ENCODE measurements at regions not wholly inside any gene's neighbourhood (a gene's known extent, or its start where the extent isn't known, plus 50 kb on each side); places are given as distances from the start of the nearest gene placed in this dataset.

- H3K4me2 ChIP-seq (ENCODE audit: low read length): no peak overlapping the region
- TF ChIP-seq CTCF (conservative IDR thresholded peaks at IDR 0.05; ENCODE audit: low read length): no peak
- no peak for TF ChIP-seq EZH2phosphoT487 (IDR thresholded peaks at IDR 0.05; ENCODE audit: borderline replicate concordance, low read depth, low read length)
- ChIA-PET CTCF (ENCODE audit: unreplicated experiment) (no interaction called here), POLR2A (no interaction called here)
- H3K9me2 ChIP-seq (ENCODE audit: insufficient read depth, low read length): no peaks in the 10 kb centered on the region
- no peak overlapping the region for H3K4me3 ChIP-seq (ENCODE audit: low read depth, low read length, poor library complexity, severe bottlenecking)
- no peaks in the 10 kb centered on the region for H3K9me3 ChIP-seq (ENCODE audit: low read length)
- no peak overlapping the region for H3K27ac ChIP-seq (ENCODE audit: low read depth, low read length, poor library complexity, severe bottlenecking)
- H4K20me1 ChIP-seq (ENCODE audit: insufficient read depth, low read length): no peaks in the 10 kb centered on the region
- no peak overlapping the region for H2AFZ ChIP-seq (ENCODE audit: low read length)
- H3K4me1 ChIP-seq (ENCODE audit: insufficient read depth, low read length, poor library complexity, severe bottlenecking): no peaks in the 10 kb centered on the region
- no TSS peak for BruUV-seq (replicated peaks)
- intact Hi-C loops (cut with micrococcal nuclease; ENCODE audit: unreplicated experiment): no loop called here
- H3K36me3 ChIP-seq (ENCODE audit: insufficient read depth, low read length): no peaks in the 10 kb centered on the region
- DNase-seq (ENCODE audit: low spot score): no peak
- no peaks in the 10 kb centered on the region for H3K79me2 ChIP-seq (ENCODE audit: insufficient read depth, low read depth, low read length)
Measured at GRCh38 chr2:224137208-224137607, 98.1 kb upstream of the SERPINE2 start.

- CTCF ChIA-PET (ENCODE audit: unreplicated experiment): no interaction called here
- Histone ChIP-seq H3K9me2 (ENCODE audit: insufficient read depth, low read length) (no peaks in the 10 kb centered on the region), H4K20me1 (ENCODE audit: insufficient read depth, low read length) (no peaks in the 10 kb centered on the region), H3K27ac (ENCODE audit: low read depth, low read length, poor library complexity, severe bottlenecking) (no peak overlapping the region), H3K4me2 (ENCODE audit: low read length) (no peak overlapping the region), H3K79me2 (ENCODE audit: insufficient read depth, low read depth, low read length) (no peaks in the 10 kb centered on the region), H3K36me3 (ENCODE audit: insufficient read depth, low read length) (no peaks in the 10 kb centered on the region), H2AFZ (ENCODE audit: low read length) (no peak overlapping the region), H3K4me3 (ENCODE audit: low read depth, low read length, poor library complexity, severe bottlenecking) (no peak overlapping the region), H3K9me3 (ENCODE audit: low read length) (no peaks in the 10 kb centered on the region), H3K4me1 (ENCODE audit: insufficient read depth, low read length, poor library complexity, severe bottlenecking) (no peaks in the 10 kb centered on the region)
- TF ChIP-seq CTCF (conservative IDR thresholded peaks at IDR 0.05; ENCODE audit: low read length): no peak
- TF ChIP-seq EZH2phosphoT487 (IDR thresholded peaks at IDR 0.05; ENCODE audit: borderline replicate concordance, low read depth, low read length): no peak
- intact Hi-C loops (cut with micrococcal nuclease; ENCODE audit: unreplicated experiment): no loop called here
- DNase-seq (ENCODE audit: low spot score): no peak
- no TSS peak for BruUV-seq (replicated peaks)
- POLR2A ChIA-PET: no interaction called here
Measured at GRCh38 chr2:224136396-224136795, 97.3 kb upstream of the SERPINE2 start.

- TF ChIP-seq EZH2phosphoT487 (IDR thresholded peaks at IDR 0.05; ENCODE audit: borderline replicate concordance, low read depth, low read length) (no peak), CTCF (conservative IDR thresholded peaks at IDR 0.05; ENCODE audit: low read length) (no peak)
- H3K4me3 ChIP-seq (ENCODE audit: low read depth, low read length, poor library complexity, severe bottlenecking): no peak overlapping the region
- no peak overlapping the region for H2AFZ ChIP-seq (ENCODE audit: low read length)
- H3K9me2 ChIP-seq (ENCODE audit: insufficient read depth, low read length): no peaks in the 10 kb centered on the region
- DNase-seq (ENCODE audit: low spot score): no peak
- no peak overlapping the region for H3K4me2 ChIP-seq (ENCODE audit: low read length)
- H3K4me1 ChIP-seq (ENCODE audit: insufficient read depth, low read length, poor library complexity, severe bottlenecking): no peaks in the 10 kb centered on the region
- intact Hi-C loops (cut with micrococcal nuclease; ENCODE audit: unreplicated experiment): no loop called here
- H3K27ac ChIP-seq (ENCODE audit: low read depth, low read length, poor library complexity, severe bottlenecking): no peak overlapping the region
- ChIA-PET CTCF (ENCODE audit: unreplicated experiment) (no interaction called here), POLR2A (no interaction called here)
- BruUV-seq (replicated peaks): no TSS peak
- H3K79me2 ChIP-seq (ENCODE audit: insufficient read depth, low read depth, low read length): no peaks in the 10 kb centered on the region
- H3K9me3 ChIP-seq (ENCODE audit: low read length): no peaks in the 10 kb centered on the region
- H4K20me1 ChIP-seq (ENCODE audit: insufficient read depth, low read length): no peaks in the 10 kb centered on the region
- H3K36me3 ChIP-seq (ENCODE audit: insufficient read depth, low read length): no peaks in the 10 kb centered on the region
Measured at GRCh38 chr2:224135881-224136280, 96.8 kb upstream of the SERPINE2 start.

Data from OCI-LY7 (cell line).